Caco-2 (cell line): ENCODE measurements at regions not wholly inside any gene's neighbourhood (a gene's known extent, or its start where the extent isn't known, plus 50 kb on each side); places are given as distances from the start of the nearest gene placed in this dataset.

Experiments used
- BruUV-seq: library from RNA; stranded (reverse); fragments of 400-500 nt; replicated peaks from 2 replicates; lab custom pipeline; 2021; lab: Mats Ljungman, UMichigan
- CTCF ChIA-PET: fragments of 300-600 bp; sonication (Branson Sonifier 250); formaldehyde crosslinking; loops from one replicate; lab custom pipeline; 2022; ENCODE audit warnings: antibody characterized with exemption; lab: Charles Lee
- POLR2A ChIA-PET: fragments of 300-600 bp; sonication (Branson Sonifier 250); formaldehyde crosslinking; loops from one replicate; lab custom pipeline; 2022; ENCODE audit warnings: antibody characterized with exemption; lab: Charles Lee
- DNase-seq, 2 experiments: peaks; one replicate each; pipeline versions ENCODE4 v3.0.0 to v3.0.0-alpha.2; 2020 to 2022
- H3K27me3 ChIP-seq: replicated peaks from 2 replicates; pipeline ENCODE4 v1.6.0; 2011; ENCODE audit warnings: low read length; ENCODE audit not compliant: control insufficient read depth, insufficient read depth
- H3K36me3 ChIP-seq: 2 replicates; pipeline ENCODE4 v1.5.1; 2011; ENCODE audit warnings: low read length; ENCODE audit not compliant: control insufficient read depth, insufficient read depth
- H3K4me1 ChIP-seq: fragments of 250-450 bp; sonication (Bioruptor Pico); 2 replicates; pipeline ENCODE4 v1.5.1; 2020; ENCODE audit warnings: mild to moderate bottlenecking
- H3K4me3 ChIP-seq: 2 replicates; pipeline ENCODE4 v1.5.1; 2011; ENCODE audit warnings: low read depth, mild to moderate bottlenecking, control low read depth, low read length
- H3K9me3 ChIP-seq: fragments of 250-450 bp; sonication (Bioruptor Pico); 2 replicates; pipeline ENCODE4 v1.5.1; 2020; ENCODE audit warnings: mild to moderate bottlenecking, moderate library complexity
- H3K27ac Mint-ChIP-seq: one replicate; pipeline ENCODE4 v1.8.0; 2022; ENCODE audit warnings: mixed read lengths; ENCODE audit not compliant: unreplicated experiment
- H3K27me3 Mint-ChIP-seq: one replicate; pipeline ENCODE4 v1.8.0; 2022; ENCODE audit warnings: mixed read lengths; ENCODE audit not compliant: insufficient read depth, unreplicated experiment
- H3K36me3 Mint-ChIP-seq: one replicate; pipeline ENCODE4 v1.8.0; 2022; ENCODE audit warnings: mild to moderate bottlenecking, mixed read lengths; ENCODE audit not compliant: insufficient read depth, unreplicated experiment
- H3K4me1 Mint-ChIP-seq: one replicate; pipeline ENCODE4 v1.8.0; 2022; ENCODE audit warnings: low read depth, mixed read lengths; ENCODE audit not compliant: unreplicated experiment
- H3K4me3 Mint-ChIP-seq: one replicate; pipeline ENCODE4 v1.8.0; 2022; ENCODE audit warnings: mild to moderate bottlenecking, moderate library complexity, mixed read lengths; ENCODE audit not compliant: unreplicated experiment
- H3K9me3 Mint-ChIP-seq: one replicate; pipeline ENCODE4 v1.8.0; 2022; ENCODE audit warnings: mixed read lengths; ENCODE audit not compliant: unreplicated experiment
- intact Hi-C: fragments of 100-400 bp; cut with micrococcal nuclease; formaldehyde crosslinking; loops from one replicate; pipeline ENCODE4 v1.10.0; 2022; ENCODE audit not compliant: unreplicated experiment
- TF ChIP-seq, protein P1 (sequence below), 2 experiments: fragments of 200-600 bp in 1 of 2; IDR thresholded peaks; 1 replicate in 1 of 2; 2 replicates in 1 of 2; pipeline versions ENCODE4 v1.5.1 to v1.8.0; 2011 to 2022; ENCODE audit warnings: antibody characterized with exemption in 1 of 2, control low read depth in 1 of 2, inconsistent platforms in 1 of 2, low read depth in 1 of 2, low read length in 1 of 2, mild to moderate bottlenecking in 1 of 2, moderate library complexity in 1 of 2; ENCODE audit not compliant: insufficient read depth in 1 of 2, severe bottlenecking in 1 of 2, unreplicated experiment in 1 of 2

DNA sequence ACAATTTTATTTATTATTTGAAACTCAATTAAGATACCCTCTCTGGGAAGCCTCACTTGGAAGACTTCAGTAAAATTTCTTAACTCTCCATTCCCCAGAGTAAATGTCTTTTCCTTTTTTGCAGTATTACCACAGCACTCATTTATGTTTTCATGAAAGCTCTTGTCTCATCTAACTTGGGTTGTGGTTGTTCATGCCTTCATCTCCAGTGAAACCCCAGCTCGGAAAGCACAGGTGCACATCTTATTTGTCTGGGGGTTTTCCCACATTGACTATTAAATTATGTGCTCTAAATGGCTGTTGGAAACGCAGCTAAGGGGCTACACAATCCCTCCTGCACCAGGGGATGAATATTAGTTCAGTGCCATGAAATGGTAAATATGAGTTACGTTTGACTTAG, 954.2 kb upstream of the RAG2 start:
- no peaks in the 10 kb centered on the region for H3K9me3 Mint-ChIP-seq
- H3K36me3 Mint-ChIP-seq = no peaks in the 10 kb centered on the region
- DNase-seq = no peak
- no peaks in the 10 kb centered on the region for H3K27me3 ChIP-seq
- 0 out of 2 replicates have a peak, but pooled peaks cover 2% of the 10 kb centered on the region for H3K9me3 ChIP-seq
- TF ChIP-seq, protein P1, sequence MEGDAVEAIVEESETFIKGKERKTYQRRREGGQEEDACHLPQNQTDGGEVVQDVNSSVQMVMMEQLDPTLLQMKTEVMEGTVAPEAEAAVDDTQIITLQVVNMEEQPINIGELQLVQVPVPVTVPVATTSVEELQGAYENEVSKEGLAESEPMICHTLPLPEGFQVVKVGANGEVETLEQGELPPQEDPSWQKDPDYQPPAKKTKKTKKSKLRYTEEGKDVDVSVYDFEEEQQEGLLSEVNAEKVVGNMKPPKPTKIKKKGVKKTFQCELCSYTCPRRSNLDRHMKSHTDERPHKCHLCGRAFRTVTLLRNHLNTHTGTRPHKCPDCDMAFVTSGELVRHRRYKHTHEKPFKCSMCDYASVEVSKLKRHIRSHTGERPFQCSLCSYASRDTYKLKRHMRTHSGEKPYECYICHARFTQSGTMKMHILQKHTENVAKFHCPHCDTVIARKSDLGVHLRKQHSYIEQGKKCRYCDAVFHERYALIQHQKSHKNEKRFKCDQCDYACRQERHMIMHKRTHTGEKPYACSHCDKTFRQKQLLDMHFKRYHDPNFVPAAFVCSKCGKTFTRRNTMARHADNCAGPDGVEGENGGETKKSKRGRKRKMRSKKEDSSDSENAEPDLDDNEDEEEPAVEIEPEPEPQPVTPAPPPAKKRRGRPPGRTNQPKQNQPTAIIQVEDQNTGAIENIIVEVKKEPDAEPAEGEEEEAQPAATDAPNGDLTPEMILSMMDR (IDR thresholded peaks at IDR 0.05; ENCODE audit: insufficient read depth in 1 of 2, low read depth in 1 of 2, low read length in 1 of 2, severe bottlenecking in 1 of 2, unreplicated experiment in 1 of 2) = no peak
- H3K27me3 Mint-ChIP-seq = no peaks in the 10 kb centered on the region
- H3K4me3 Mint-ChIP-seq = no peak overlapping the region
- H3K4me3 ChIP-seq = no peak overlapping the region
- no peaks in the 10 kb centered on the region for H3K4me1 ChIP-seq
- H3K4me1 Mint-ChIP-seq = no peaks in the 10 kb centered on the region
- no peak overlapping the region for H3K27ac Mint-ChIP-seq
- ChIA-PET POLR2A (no interaction called here), CTCF (no interaction called here)
- intact Hi-C loops = no loop called here
- BruUV-seq = no TSS peak
- no peaks in the 10 kb centered on the region for H3K36me3 ChIP-seq

DNA sequence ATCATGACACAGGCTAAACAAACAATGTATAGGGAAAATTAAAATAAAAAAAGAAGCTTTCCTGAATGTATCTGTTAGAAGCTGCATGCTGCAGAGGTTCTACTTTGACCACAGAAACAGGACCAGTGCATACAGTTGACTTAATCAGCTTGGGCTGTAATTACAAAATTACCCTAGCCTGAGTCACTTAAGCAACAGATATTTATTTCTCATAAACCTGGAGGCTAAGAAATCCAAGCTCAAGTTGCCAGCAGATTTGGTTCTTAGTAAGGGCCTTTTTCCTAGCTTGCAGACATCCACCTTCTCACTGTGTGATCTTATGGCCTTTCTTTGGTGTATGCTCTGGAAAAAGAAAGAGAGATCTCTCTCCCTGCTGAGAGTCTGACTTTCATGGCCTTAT, 946.5 kb upstream of the RAG2 start:
- TF ChIP-seq, protein P1 (IDR thresholded peaks at IDR 0.05; ENCODE audit: insufficient read depth in 1 of 2, low read depth in 1 of 2, low read length in 1 of 2, severe bottlenecking in 1 of 2, unreplicated experiment in 1 of 2) = no peak
- peaks cover 38% of the 10 kb centered on the region for H3K9me3 Mint-ChIP-seq
- no peaks in the 10 kb centered on the region for H3K36me3 Mint-ChIP-seq
- no peaks in the 10 kb centered on the region for H3K27me3 Mint-ChIP-seq
- POLR2A ChIA-PET = no interaction called here
- no TSS peak for BruUV-seq
- H3K27ac Mint-ChIP-seq = no peak overlapping the region
- no peak overlapping the region for H3K4me3 ChIP-seq
- no peak overlapping the region for H3K4me3 Mint-ChIP-seq
- no peaks in the 10 kb centered on the region for H3K4me1 Mint-ChIP-seq
- CTCF ChIA-PET = no interaction called here
- H3K4me1 ChIP-seq = no peaks in the 10 kb centered on the region
- DNase-seq = no peak
- intact Hi-C loops = no loop called here
- H3K9me3 ChIP-seq = peaks cover 14% of the 10 kb centered on the region; the same call in 1 of the 2 replicates
- no peaks in the 10 kb centered on the region for H3K36me3 ChIP-seq
- H3K27me3 ChIP-seq = no peaks in the 10 kb centered on the region

DNA sequence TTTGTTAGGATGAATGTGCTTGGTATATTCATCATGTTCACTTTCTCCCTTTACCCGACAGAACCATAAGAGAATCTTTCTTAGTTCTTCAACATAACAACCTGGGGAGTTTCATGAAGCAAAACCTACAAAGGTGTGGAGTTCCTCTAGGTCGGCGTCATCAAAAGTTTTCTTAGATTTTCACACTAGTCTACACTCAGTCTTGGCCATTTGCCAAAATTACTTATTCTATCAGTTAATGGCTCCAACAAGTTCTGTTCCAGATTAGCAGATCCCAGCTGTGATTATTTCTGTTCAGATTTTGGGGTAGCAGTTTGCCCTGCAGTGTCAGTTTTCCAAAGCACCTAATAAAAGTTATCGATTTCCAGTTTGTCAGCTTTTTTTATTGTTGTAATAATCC, 935.8 kb upstream of the RAG2 start:
- TF ChIP-seq, protein P1 (IDR thresholded peaks at IDR 0.05; ENCODE audit: insufficient read depth in 1 of 2, low read depth in 1 of 2, low read length in 1 of 2, severe bottlenecking in 1 of 2, unreplicated experiment in 1 of 2) = no peak
- H3K36me3 ChIP-seq = no peaks in the 10 kb centered on the region
- Mint-ChIP-seq H3K4me3 (no peak overlapping the region), H3K27ac (no peak overlapping the region), H3K9me3 (peaks cover 34% of the 10 kb centered on the region), H3K4me1 (no peaks in the 10 kb centered on the region), H3K27me3 (no peaks in the 10 kb centered on the region), H3K36me3 (no peaks in the 10 kb centered on the region)
- CTCF ChIA-PET = no interaction called here
- BruUV-seq = no TSS peak
- POLR2A ChIA-PET = no interaction called here
- no peaks in the 10 kb centered on the region for H3K4me1 ChIP-seq
- no peak overlapping the region for H3K4me3 ChIP-seq
- H3K9me3 ChIP-seq = peaks cover 13% of the 10 kb centered on the region
- intact Hi-C loops = no loop called here
- no peaks in the 10 kb centered on the region for H3K27me3 ChIP-seq
- DNase-seq = no peak
